ENCODE measurements at regions not wholly inside any gene's neighbourhood (a gene's known extent, or its start where the extent isn't known, plus 50 kb on each side); places are given as distances from the start of the nearest gene placed in this dataset.

- TF ChIP-seq, protein P1, sequence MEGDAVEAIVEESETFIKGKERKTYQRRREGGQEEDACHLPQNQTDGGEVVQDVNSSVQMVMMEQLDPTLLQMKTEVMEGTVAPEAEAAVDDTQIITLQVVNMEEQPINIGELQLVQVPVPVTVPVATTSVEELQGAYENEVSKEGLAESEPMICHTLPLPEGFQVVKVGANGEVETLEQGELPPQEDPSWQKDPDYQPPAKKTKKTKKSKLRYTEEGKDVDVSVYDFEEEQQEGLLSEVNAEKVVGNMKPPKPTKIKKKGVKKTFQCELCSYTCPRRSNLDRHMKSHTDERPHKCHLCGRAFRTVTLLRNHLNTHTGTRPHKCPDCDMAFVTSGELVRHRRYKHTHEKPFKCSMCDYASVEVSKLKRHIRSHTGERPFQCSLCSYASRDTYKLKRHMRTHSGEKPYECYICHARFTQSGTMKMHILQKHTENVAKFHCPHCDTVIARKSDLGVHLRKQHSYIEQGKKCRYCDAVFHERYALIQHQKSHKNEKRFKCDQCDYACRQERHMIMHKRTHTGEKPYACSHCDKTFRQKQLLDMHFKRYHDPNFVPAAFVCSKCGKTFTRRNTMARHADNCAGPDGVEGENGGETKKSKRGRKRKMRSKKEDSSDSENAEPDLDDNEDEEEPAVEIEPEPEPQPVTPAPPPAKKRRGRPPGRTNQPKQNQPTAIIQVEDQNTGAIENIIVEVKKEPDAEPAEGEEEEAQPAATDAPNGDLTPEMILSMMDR (IDR thresholded peaks at IDR 0.05): no peak
- TF ChIP-seq EZH2 (IDR thresholded peaks at IDR 0.05; ENCODE audit: borderline replicate concordance, insufficient read depth, low read depth, low read length, poor library complexity, severe bottlenecking): no peak
Measured at GRCh38 chr5:163387589-163388343, 49.6 kb upstream of the CCNG1 start.

Measured in B cell (primary cell).